GM12878 (cell line): ENCODE measurements at regions not wholly inside any gene's neighbourhood (a gene's known extent, or its start where the extent isn't known, plus 50 kb on each side); places are given as distances from the start of the nearest gene placed in this dataset.

ENCODE experiments used
- ATAC-seq: fragments of 200-7000 bp; cut with Tn5 transposase; 3 replicates; pipeline ENCODE4 v1.9.1; 2020; ENCODE audit warnings: mild to moderate bottlenecking, moderate library complexity
- BruUV-seq: library from RNA; stranded (reverse); fragments of 400-500 nt; replicated peaks from 2 replicates; lab custom pipeline; 2021; lab: Mats Ljungman, UMichigan
- CTCF ChIA-PET: fragments of 300-600 bp; sonication (Branson Sonifier 250); formaldehyde crosslinking; extraction: SDS; loops from one replicate; lab custom pipeline; 2021; ENCODE audit warnings: inconsistent platforms; lab: Yijun Ruan, JAX
- POLR2A ChIA-PET: fragments of 350-600 bp; formaldehyde crosslinking; extraction: SDS; loops from one replicate; lab custom pipeline; 2021; ENCODE audit warnings: inconsistent platforms; lab: Charles Lee
- RAD21 ChIA-PET: fragments of 300-600 bp; sonication (Branson Sonifier 250); formaldehyde crosslinking; loops from one replicate; lab custom pipeline; 2023; ENCODE audit warnings: antibody characterized with exemption; ENCODE audit not compliant: unreplicated experiment; lab: Charles Lee
- SMC1A ChIA-PET: fragments of 300-600 bp; sonication (Branson Sonifier 250); formaldehyde crosslinking; loops from one replicate; lab custom pipeline; 2023; ENCODE audit not compliant: unreplicated experiment, uncharacterized antibody; lab: Charles Lee
- DNase-seq: peaks from one replicate; pipeline ENCODE4 v3.0.0-alpha.2; 2011; ENCODE audit warnings: low read depth, low spot score
- FAIRE-seq: peaks from 3 replicates; lab custom pipeline; 2011; peaks lifted over from hg19 to GRCh38; lab: Jason Lieb, UNC
- H2AFZ ChIP-seq: 2 replicates; pipeline ENCODE4 v1.6.0; 2011; ENCODE audit warnings: low read depth, low read length, control low read depth; ENCODE audit not compliant: control insufficient read depth
- H3K27ac ChIP-seq: 2 replicates; pipeline ENCODE4 v1.5.1; 2011; ENCODE audit warnings: control low read depth; ENCODE audit not compliant: control insufficient read depth, insufficient read depth
- H3K27me3 ChIP-seq, 2 experiments: replicated peaks in 1 of 2; 2 replicates each; pipeline versions ENCODE4 v1.6.0 to v1.6.1; 2011; ENCODE audit warnings: low read length in 1 of 2; ENCODE audit not compliant: control insufficient read depth in 2 of 2, insufficient read depth in 2 of 2
- H3K36me3 ChIP-seq, 2 experiments: 2 replicates each; pipeline ENCODE4 v1.5.1; 2011; ENCODE audit warnings: low read length in 1 of 2; ENCODE audit not compliant: control insufficient read depth in 2 of 2, insufficient read depth in 2 of 2
- H3K4me1 ChIP-seq: 2 replicates; pipeline ENCODE4 v1.6.1; 2011; ENCODE audit warnings: mild to moderate bottlenecking, low read length, moderate library complexity, mixed read lengths; ENCODE audit not compliant: control insufficient read depth, insufficient read depth
- H3K4me2 ChIP-seq: 2 replicates; pipeline ENCODE4 v1.6.0; 2011; ENCODE audit warnings: control low read depth; ENCODE audit not compliant: control insufficient read depth, insufficient read depth
- H3K4me3 ChIP-seq: fragments of 200-600 bp; sonication (generic); 2 replicates; pipeline ENCODE4 v1.5.1; 2016
- H3K79me2 ChIP-seq: 2 replicates; pipeline ENCODE4 v1.6.0; 2011; ENCODE audit warnings: low read length; ENCODE audit not compliant: control insufficient read depth, insufficient read depth
- H3K9ac ChIP-seq: 2 replicates; pipeline ENCODE4 v1.8.0; 2011; ENCODE audit warnings: low read length, control low read depth, mixed read lengths; ENCODE audit not compliant: control insufficient read depth, insufficient read depth
- H3K9me3 ChIP-seq: replicated peaks from 3 replicates; pipeline ENCODE4 v1.5.1; 2011; ENCODE audit warnings: mild to moderate bottlenecking, low read length; ENCODE audit not compliant: control insufficient read depth, insufficient read depth
- H4K20me1 ChIP-seq: 2 replicates; pipeline ENCODE4 v1.6.0; 2011; ENCODE audit not compliant: control insufficient read depth, insufficient read depth
- E2F4 ChIP-seq: IDR thresholded peaks from 2 replicates; pipeline ENCODE4 v1.6.1; 2012; ENCODE audit warnings: low read depth, low read length, improper control_type of control experiment
- EGR1 ChIP-seq, 2 experiments: IDR thresholded peaks; 1 replicate in 1 of 2; 2 replicates in 1 of 2; pipeline ENCODE4 v1.6.1; 2011 to 2012; ENCODE audit warnings: low read depth in 2 of 2, low read length in 2 of 2, borderline replicate concordance in 1 of 2, mild to moderate bottlenecking in 1 of 2, moderate library complexity in 1 of 2
- NFYA ChIP-seq: IDR thresholded peaks from 2 replicates; pipeline ENCODE4 v1.6.1; 2011; ENCODE audit warnings: low read depth, mild to moderate bottlenecking, low read length, improper control_type of control experiment, borderline replicate concordance
- POU2F2 ChIP-seq: IDR thresholded peaks from 3 replicates; pipeline ENCODE4 v1.6.1; 2011; ENCODE audit warnings: low read depth, mild to moderate bottlenecking, low read length, borderline replicate concordance
- SMARCA5 ChIP-seq: fragments of 450-650 bp; IDR thresholded peaks from 2 replicates; pipeline ENCODE4 v1.6.1; 2017; ENCODE audit warnings: mild to moderate bottlenecking
- STAT3 ChIP-seq: IDR thresholded peaks from 2 replicates; pipeline ENCODE4 v1.6.1; 2011; ENCODE audit warnings: low read depth, low read length, improper control_type of control experiment
- YY1 ChIP-seq: IDR thresholded peaks from 2 replicates; pipeline ENCODE4 v1.6.1; 2011; ENCODE audit warnings: low read depth, mild to moderate bottlenecking, low read length
- ZNF384 ChIP-seq: IDR thresholded peaks from 2 replicates; pipeline ENCODE4 v1.6.1; 2012; ENCODE audit warnings: low read depth, mild to moderate bottlenecking, low read length, improper control_type of control experiment, borderline replicate concordance
- ZZZ3 ChIP-seq: IDR thresholded peaks from 2 replicates; pipeline ENCODE4 v1.6.1; 2011; ENCODE audit warnings: low read depth; ENCODE audit not compliant: control insufficient read depth, insufficient read length
- WGBS: methylation state at CpG from one replicate; pipeline ENCODE4 v1.1.6; 2016; ENCODE audit warnings: low lambda C conversion rate; ENCODE audit not compliant: insufficient replicate concordance, insufficient coverage; ENCODE audit errors: missing lambda C conversion rate; 5-methylcytosine and 5-hydroxymethylcytosine counted together
- in situ Hi-C: fragments of 300-500 bp; cut with MboI; formaldehyde crosslinking; loops from 9 replicates; pipeline ENCODE4 v1.14.3; 2018; ENCODE audit warnings: mixed read lengths
- intact Hi-C: fragments of 100-400 bp; cut with micrococcal nuclease; formaldehyde crosslinking; loops from one replicate; pipeline ENCODE4 v1.14.2; 2022; ENCODE audit not compliant: unreplicated experiment
- TF ChIP-seq, protein P1 (sequence below): fragments of 450-650 bp; conservative IDR thresholded peaks from 2 replicates; pipeline ENCODE4 v1.6.1; 2017; ENCODE audit warnings: mild to moderate bottlenecking, moderate library complexity
- TF ChIP-seq, protein P2 (sequence below): fragments of 450-650 bp; IDR thresholded peaks from 2 replicates; pipeline ENCODE4 v1.6.1; 2018; ENCODE audit warnings: borderline replicate concordance, mild to moderate bottlenecking; ENCODE audit not compliant: partially characterized antibody
- TF ChIP-seq, protein P3 (sequence below): IDR thresholded peaks from 2 replicates; pipeline ENCODE4 v1.6.1; 2011; ENCODE audit warnings: low read depth, mild to moderate bottlenecking, low read length, moderate library complexity, borderline replicate concordance; ENCODE audit errors: extremely low read depth

DNA sequence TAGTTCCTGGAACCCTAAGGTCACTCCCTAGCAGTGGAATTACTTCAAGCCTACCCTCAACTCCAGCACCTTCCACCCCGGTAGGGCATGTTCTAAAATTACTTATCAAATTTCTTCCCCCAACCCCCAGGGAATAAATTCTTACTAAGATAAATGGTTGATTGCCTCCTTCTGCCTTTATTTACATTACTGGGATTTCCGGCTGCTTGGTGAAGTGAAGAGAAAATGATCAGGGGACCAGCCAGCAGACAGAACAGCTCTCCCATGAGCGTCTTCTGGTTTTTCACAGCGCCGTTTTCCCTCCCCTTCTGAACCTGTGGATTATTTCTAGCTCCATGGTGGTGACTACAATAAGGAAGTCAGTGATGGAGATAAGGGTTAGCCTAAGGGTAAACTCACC lies 521.5 kb upstream of the PPP2R3A start:
- H3K4me3 ChIP-seq, result no peak overlapping the region
- DNase-seq (no peak), FAIRE-seq (no peak), ATAC-seq (no peak)
- ChIA-PET RAD21 (no interaction called here), SMC1A (no interaction called here), POLR2A (no interaction called here), CTCF (no interaction called here)
- H3K9me3 ChIP-seq, result no peaks in the 10 kb centered on the region
- no TSS peak for BruUV-seq
- no peaks in the 10 kb centered on the region for H3K4me1 ChIP-seq
- H4K20me1 ChIP-seq, result no peaks in the 10 kb centered on the region
- no peak overlapping the region for H3K9ac ChIP-seq
- under 1% methylated on average over 5 of the region's 5 CpGs for WGBS
- no peak overlapping the region for H2AFZ ChIP-seq
- H3K27me3 ChIP-seq, result no peaks in the 10 kb centered on the region; a peak in 1 of 4 replicates
- no peak overlapping the region for H3K27ac ChIP-seq
- in situ Hi-C loops, result no loop called here
- intact Hi-C loops, result no loop called here
- H3K36me3 ChIP-seq, result no peaks in the 10 kb centered on the region
- no peak overlapping the region for H3K4me2 ChIP-seq
- H3K79me2 ChIP-seq, result no peaks in the 10 kb centered on the region
- no peak for TF ChIP-seq ZZZ3
- TF ChIP-seq NFYA, result no peak
- TF ChIP-seq EGR1 (IDR thresholded peaks at IDR 0.05; ENCODE audit: borderline replicate concordance in 1 of 2, low read depth in 2 of 2, low read length in 2 of 2), result no peak
- TF ChIP-seq SMARCA5, result no peak
- no peak for TF ChIP-seq POU2F2
- TF ChIP-seq, protein P1, sequence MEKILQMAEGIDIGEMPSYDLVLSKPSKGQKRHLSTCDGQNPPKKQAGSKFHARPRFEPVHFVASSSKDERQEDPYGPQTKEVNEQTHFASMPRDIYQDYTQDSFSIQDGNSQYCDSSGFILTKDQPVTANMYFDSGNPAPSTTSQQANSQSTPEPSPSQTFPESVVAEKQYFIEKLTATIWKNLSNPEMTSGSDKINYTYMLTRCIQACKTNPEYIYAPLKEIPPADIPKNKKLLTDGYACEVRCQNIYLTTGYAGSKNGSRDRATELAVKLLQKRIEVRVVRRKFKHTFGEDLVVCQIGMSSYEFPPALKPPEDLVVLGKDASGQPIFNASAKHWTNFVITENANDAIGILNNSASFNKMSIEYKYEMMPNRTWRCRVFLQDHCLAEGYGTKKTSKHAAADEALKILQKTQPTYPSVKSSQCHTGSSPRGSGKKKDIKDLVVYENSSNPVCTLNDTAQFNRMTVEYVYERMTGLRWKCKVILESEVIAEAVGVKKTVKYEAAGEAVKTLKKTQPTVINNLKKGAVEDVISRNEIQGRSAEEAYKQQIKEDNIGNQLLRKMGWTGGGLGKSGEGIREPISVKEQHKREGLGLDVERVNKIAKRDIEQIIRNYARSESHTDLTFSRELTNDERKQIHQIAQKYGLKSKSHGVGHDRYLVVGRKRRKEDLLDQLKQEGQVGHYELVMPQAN, result no peak
- no peak for TF ChIP-seq E2F4
- TF ChIP-seq, protein P2, sequence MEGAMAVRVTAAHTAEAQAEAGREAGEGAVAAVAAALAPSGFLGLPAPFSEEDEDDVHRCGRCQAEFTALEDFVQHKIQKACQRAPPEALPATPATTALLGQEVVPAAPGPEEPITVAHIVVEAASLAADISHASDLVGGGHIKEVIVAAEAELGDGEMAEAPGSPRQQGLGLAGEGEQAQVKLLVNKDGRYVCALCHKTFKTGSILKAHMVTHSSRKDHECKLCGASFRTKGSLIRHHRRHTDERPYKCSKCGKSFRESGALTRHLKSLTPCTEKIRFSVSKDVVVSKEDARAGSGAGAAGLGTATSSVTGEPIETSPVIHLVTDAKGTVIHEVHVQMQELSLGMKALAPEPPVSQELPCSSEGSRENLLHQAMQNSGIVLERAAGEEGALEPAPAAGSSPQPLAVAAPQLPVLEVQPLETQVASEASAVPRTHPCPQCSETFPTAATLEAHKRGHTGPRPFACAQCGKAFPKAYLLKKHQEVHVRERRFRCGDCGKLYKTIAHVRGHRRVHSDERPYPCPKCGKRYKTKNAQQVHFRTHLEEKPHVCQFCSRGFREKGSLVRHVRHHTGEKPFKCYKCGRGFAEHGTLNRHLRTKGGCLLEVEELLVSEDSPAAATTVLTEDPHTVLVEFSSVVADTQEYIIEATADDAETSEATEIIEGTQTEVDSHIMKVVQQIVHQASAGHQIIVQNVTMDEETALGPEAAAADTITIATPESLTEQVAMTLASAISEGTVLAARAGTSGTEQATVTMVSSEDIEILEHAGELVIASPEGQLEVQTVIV, result no peak
- TF ChIP-seq YY1, result no peak
- TF ChIP-seq STAT3, result no peak
- no peak for TF ChIP-seq ZNF384
- TF ChIP-seq, protein P3, sequence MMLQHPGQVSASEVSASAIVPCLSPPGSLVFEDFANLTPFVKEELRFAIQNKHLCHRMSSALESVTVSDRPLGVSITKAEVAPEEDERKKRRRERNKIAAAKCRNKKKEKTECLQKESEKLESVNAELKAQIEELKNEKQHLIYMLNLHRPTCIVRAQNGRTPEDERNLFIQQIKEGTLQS, result no peak
